Hepatocyte (in vitro differentiated cells): ENCODE measurements at regions not wholly inside any gene's neighbourhood (a gene's known extent, or its start where the extent isn't known, plus 50 kb on each side); places are given as distances from the start of the nearest gene placed in this dataset.

ENCODE experiments used
- DNase-seq: peaks from one replicate; pipeline ENCODE4 v3.0.0-alpha.2; 2016; ENCODE audit warnings: low spot score
- H2AFZ ChIP-seq: fragments of 200-600 bp; sonication (generic); 2 replicates; pipeline ENCODE4 v1.6.0; 2016; ENCODE audit warnings: antibody characterized with exemption, mild to moderate bottlenecking
- H3K27ac ChIP-seq: fragments of 200-600 bp; sonication (generic); 2 replicates; pipeline ENCODE4 v1.5.1; 2016; ENCODE audit warnings: mild to moderate bottlenecking
- H3K27me3 ChIP-seq: fragments of 200-600 bp; sonication (generic); 2 replicates; pipeline ENCODE4 v1.6.1; 2016
- H3K36me3 ChIP-seq: fragments of 200-600 bp; sonication (generic); replicated peaks from 2 replicates; pipeline ENCODE4 v1.5.1; 2016; ENCODE audit warnings: low read depth; ENCODE audit not compliant: insufficient read depth
- H3K4me1 ChIP-seq: fragments of 200-600 bp; sonication (generic); 2 replicates; pipeline ENCODE4 v1.5.1; 2016; ENCODE audit warnings: mild to moderate bottlenecking, moderate library complexity; ENCODE audit not compliant: insufficient read depth
- H3K4me2 ChIP-seq: fragments of 200-600 bp; sonication (generic); 2 replicates; pipeline ENCODE4 v1.6.0; 2016
- H3K4me3 ChIP-seq: fragments of 200-600 bp; sonication (generic); 2 replicates; pipeline ENCODE4 v1.5.1; 2016; ENCODE audit warnings: mild to moderate bottlenecking
- H3K79me2 ChIP-seq: fragments of 200-600 bp; sonication (generic); 2 replicates; pipeline ENCODE4 v1.6.0; 2017; ENCODE audit warnings: mild to moderate bottlenecking
- H3K9me2 ChIP-seq: fragments of 200-600 bp; sonication (generic); replicated peaks from 2 replicates; pipeline ENCODE4 v1.6.0; 2017; ENCODE audit warnings: mild to moderate bottlenecking; ENCODE audit not compliant: insufficient read depth
- H3K9me3 ChIP-seq: fragments of 200-600 bp; sonication (generic); 2 replicates; pipeline ENCODE4 v1.5.1; 2016; ENCODE audit warnings: low read depth, mild to moderate bottlenecking
- H4K20me1 ChIP-seq: fragments of 200-600 bp; sonication (generic); 2 replicates; pipeline ENCODE4 v1.6.0; 2016; ENCODE audit warnings: mild to moderate bottlenecking; ENCODE audit not compliant: insufficient read depth, poor library complexity, severe bottlenecking
- EZH2 ChIP-seq: fragments of 200-600 bp; sonication (generic); IDR thresholded peaks from 2 replicates; pipeline ENCODE4 v1.6.1; 2016; ENCODE audit warnings: antibody characterized with exemption, mild to moderate bottlenecking, borderline replicate concordance
- EZH2phosphoT487 ChIP-seq: fragments of 200-600 bp; sonication (generic); IDR thresholded peaks from one replicate; pipeline ENCODE4 v1.6.1; 2018; ENCODE audit warnings: antibody characterized with exemption, mild to moderate bottlenecking, low read depth, moderate library complexity; ENCODE audit not compliant: unreplicated experiment, severe bottlenecking
- WGBS: methylation state at CpG from one replicate; pipeline ENCODE4 v1.1.6; 2016; ENCODE audit warnings: low lambda C conversion rate; ENCODE audit errors: missing lambda C conversion rate; 5-methylcytosine and 5-hydroxymethylcytosine counted together
- TF ChIP-seq, protein P1 (sequence below): fragments of 200-600 bp; sonication (generic); IDR thresholded peaks from 2 replicates; pipeline ENCODE4 v1.5.1; 2016; ENCODE audit warnings: antibody characterized with exemption, mild to moderate bottlenecking; ENCODE audit not compliant: poor library complexity

DNA sequence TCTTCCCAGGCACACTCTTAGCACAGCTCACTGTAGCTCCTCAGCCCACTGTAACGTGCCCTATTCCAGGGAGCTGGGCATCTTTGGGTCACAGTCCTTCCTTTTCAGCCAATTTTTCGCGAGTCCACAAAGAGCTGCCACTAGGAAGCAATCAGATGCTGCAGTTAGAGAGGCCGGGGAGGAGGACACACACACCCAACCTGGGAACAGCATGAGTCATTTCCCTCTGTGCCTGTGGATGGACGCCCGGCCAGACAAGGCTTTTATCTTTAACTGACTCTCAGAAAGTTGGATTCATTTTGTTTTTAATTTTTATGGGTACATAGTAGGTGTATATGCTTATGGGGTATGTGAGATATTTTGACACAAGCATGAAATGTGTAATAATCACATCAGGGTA is 918.6 kb downstream of the UQCRFS1 start:
- Histone ChIP-seq H3K27me3 (no peaks in the 10 kb centered on the region), H3K27ac (no peak overlapping the region), H3K79me2 (no peaks in the 10 kb centered on the region), H2AFZ (no peak overlapping the region), H3K36me3 (no peaks in the 10 kb centered on the region), H3K9me3 (no peaks in the 10 kb centered on the region), H3K9me2 (no peaks in the 10 kb centered on the region), H3K4me3 (no peak overlapping the region), H4K20me1 (no peaks in the 10 kb centered on the region), H3K4me1 (peaks cover 10% of the 10 kb centered on the region), H3K4me2 (no peak overlapping the region)
- WGBS: 60% methylated on average over 6 of the region's 6 CpGs
- DNase-seq: no peak
- TF ChIP-seq, protein P1, sequence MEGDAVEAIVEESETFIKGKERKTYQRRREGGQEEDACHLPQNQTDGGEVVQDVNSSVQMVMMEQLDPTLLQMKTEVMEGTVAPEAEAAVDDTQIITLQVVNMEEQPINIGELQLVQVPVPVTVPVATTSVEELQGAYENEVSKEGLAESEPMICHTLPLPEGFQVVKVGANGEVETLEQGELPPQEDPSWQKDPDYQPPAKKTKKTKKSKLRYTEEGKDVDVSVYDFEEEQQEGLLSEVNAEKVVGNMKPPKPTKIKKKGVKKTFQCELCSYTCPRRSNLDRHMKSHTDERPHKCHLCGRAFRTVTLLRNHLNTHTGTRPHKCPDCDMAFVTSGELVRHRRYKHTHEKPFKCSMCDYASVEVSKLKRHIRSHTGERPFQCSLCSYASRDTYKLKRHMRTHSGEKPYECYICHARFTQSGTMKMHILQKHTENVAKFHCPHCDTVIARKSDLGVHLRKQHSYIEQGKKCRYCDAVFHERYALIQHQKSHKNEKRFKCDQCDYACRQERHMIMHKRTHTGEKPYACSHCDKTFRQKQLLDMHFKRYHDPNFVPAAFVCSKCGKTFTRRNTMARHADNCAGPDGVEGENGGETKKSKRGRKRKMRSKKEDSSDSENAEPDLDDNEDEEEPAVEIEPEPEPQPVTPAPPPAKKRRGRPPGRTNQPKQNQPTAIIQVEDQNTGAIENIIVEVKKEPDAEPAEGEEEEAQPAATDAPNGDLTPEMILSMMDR: no peak
- TF ChIP-seq EZH2: no peak
- no peak for TF ChIP-seq EZH2phosphoT487

DNA sequence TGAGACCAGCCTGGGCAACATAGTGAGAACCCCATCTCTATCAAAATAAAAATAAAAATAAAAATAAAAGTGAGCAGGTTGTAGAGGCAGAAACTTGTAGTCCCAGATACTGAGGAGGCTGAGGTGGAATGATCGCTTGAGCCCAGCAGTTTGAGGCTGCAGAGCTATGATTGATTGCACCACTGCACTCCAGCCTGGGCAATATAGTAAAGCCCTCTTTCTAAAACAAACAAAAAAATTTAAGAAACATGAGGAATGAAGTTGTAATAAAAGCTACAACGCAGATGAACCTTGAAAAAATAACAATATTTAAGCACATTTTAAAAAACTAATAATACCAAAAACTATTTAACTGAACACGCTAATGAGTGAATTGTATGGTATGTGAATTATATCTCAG is 919.3 kb downstream of the UQCRFS1 start:
- Histone ChIP-seq H3K9me3 (no peaks in the 10 kb centered on the region), H3K36me3 (no peaks in the 10 kb centered on the region), H3K4me1 (peaks cover 17% of the 10 kb centered on the region), H3K79me2 (no peaks in the 10 kb centered on the region), H3K4me2 (no peak overlapping the region), H3K4me3 (no peak overlapping the region), H4K20me1 (no peaks in the 10 kb centered on the region), H3K27ac (no peak overlapping the region), H3K9me2 (no peaks in the 10 kb centered on the region), H3K27me3 (no peaks in the 10 kb centered on the region), H2AFZ (no peak overlapping the region)
- DNase-seq: no peak
- 97% methylated on average over 3 of the region's 3 CpGs for WGBS
- no peak for TF ChIP-seq EZH2phosphoT487
- no peak for TF ChIP-seq EZH2
- TF ChIP-seq, protein P1: no peak

DNA sequence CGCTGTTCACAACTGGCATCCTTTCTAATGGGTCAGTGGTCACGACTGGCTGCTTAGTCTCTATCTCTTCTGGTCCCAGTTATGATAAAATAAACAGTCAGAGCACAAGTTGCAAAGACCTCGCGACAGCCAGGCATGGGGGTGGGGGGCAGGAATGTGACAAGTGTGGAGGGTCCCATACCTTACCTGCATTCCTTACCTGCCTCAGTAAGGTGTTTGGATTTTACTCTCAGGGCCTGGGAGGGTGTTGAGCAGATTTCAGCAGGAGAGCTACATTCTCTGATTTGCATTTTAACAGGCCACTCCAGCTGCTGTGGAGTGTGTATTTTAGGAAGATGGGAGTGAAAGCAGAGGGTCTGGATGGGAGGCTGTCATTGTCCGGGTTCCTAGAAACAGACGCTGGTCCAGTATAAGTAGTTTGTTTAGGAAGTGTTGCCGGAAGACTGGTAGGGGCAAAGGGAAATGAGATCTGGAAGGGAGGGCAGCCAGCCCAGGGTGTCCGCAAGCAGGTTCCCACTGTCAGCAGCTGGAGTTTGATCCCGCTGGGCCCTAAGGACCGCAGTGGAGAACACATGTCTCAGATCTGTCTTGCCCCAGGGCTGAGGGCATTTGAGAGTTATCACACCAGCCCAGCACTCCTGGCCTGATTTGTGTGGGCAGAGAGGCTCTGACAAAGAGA is 920.0 kb downstream of the UQCRFS1 start:
- Histone ChIP-seq H4K20me1 (no peaks in the 10 kb centered on the region), H3K4me1 (peaks cover 21% of the 10 kb centered on the region), H3K4me2 (no peak overlapping the region), H2AFZ (no peak overlapping the region), H3K4me3 (no peak overlapping the region), H3K9me3 (no peaks in the 10 kb centered on the region), H3K9me2 (no peaks in the 10 kb centered on the region), H3K27me3 (no peaks in the 10 kb centered on the region), H3K79me2 (no peaks in the 10 kb centered on the region), H3K36me3 (no peaks in the 10 kb centered on the region), H3K27ac (no peak overlapping the region)
- no peak for DNase-seq
- no peak for TF ChIP-seq EZH2phosphoT487
- WGBS: 59% methylated on average over 10 of the region's 10 CpGs

DNA sequence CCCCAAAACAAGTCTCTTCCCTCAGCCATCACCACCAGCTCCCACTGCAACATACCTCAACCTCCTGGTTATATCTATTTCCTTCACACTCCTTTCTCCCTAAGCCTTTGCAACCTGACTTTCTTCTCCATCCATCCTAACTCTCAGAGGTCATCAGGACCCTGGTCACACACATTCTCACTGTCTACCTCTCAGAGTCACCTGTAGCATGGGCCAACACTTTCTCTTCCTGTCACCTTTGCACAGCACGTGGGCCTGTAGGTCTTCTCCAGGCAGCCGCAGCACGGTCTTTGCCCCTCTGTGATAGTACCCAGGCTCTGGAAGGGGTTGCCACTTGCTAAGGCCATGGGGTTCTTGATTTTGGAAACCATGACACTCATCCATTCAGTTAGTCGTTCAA is 921.1 kb downstream of the UQCRFS1 start:
- Histone ChIP-seq H3K9me2 (no peaks in the 10 kb centered on the region), H3K4me1 (peaks cover 21% of the 10 kb centered on the region), H3K4me3 (no peak overlapping the region), H3K27ac (no peak overlapping the region), H3K27me3 (no peaks in the 10 kb centered on the region), H3K9me3 (no peaks in the 10 kb centered on the region), H3K79me2 (no peaks in the 10 kb centered on the region), H3K36me3 (no peaks in the 10 kb centered on the region), H4K20me1 (no peaks in the 10 kb centered on the region), H3K4me2 (no peak overlapping the region), H2AFZ (no peak overlapping the region)
- TF ChIP-seq, protein P1: no peak
- TF ChIP-seq EZH2: no peak
- TF ChIP-seq EZH2phosphoT487: no peak
- no peak for DNase-seq
- 72% methylated on average over 4 of the region's 4 CpGs for WGBS
